GM19035 (cell line): ENCODE measurements at regions not wholly inside any gene's neighbourhood (a gene's known extent, or its start where the extent isn't known, plus 50 kb on each side); places are given as distances from the start of the nearest gene placed in this dataset.
"Not testable (repeated sequence)": the region's sequence is repeated elsewhere in the genome, so short reads cannot be mapped to it uniquely, and the experiment has no call there.

Experiments
- ATAC-seq: cut with Tn5 transposase; IDR thresholded peaks from one replicate; pipeline ENCODE4 v1.9.1; 2021; ENCODE audit not compliant: unreplicated experiment

- no peak for ATAC-seq
These were observed 201.1 kb downstream of the SMAD2 start for GRCh38 chr18:47729356-47729755.

GRCh38 chr18:47728921-47729320 lies 201.5 kb downstream of the SMAD2 start:
- no peak for ATAC-seq

GRCh38 chr18:47727409-47727808 lies 203.1 kb downstream of the SMAD2 start:
- ATAC-seq = no peak

- no peak for ATAC-seq
These were observed 203.9 kb downstream of the SMAD2 start for GRCh38 chr18:47726550-47726949.

- ATAC-seq = no peak
These were observed 204.8 kb downstream of the SMAD2 start for GRCh38 chr18:47725656-47726055.

GRCh38 chr18:47724186-47724975 lies 206.1 kb downstream of the SMAD2 start:
- ATAC-seq = no peak

GRCh38 chr18:47721876-47722275 lies 208.6 kb downstream of the SMAD2 start:
- no peak for ATAC-seq

- no peak for ATAC-seq
These were observed 209.7 kb downstream of the SMAD2 start for GRCh38 chr18:47720741-47721140.

- ATAC-seq = no peak
These were observed 211.2 kb downstream of the SMAD2 start for GRCh38 chr18:47719096-47719780.

GRCh38 chr18:47718646-47719045 lies 211.8 kb downstream of the SMAD2 start:
- no peak for ATAC-seq

- no peak for ATAC-seq
These were observed 213.2 kb downstream of the SMAD2 start for GRCh38 chr18:47717257-47717656.

- no peak for ATAC-seq
These were observed 213.8 kb downstream of the SMAD2 start for GRCh38 chr18:47716632-47717185.

- ATAC-seq = no peak
These were observed 220.0 kb downstream of the SMAD2 start for GRCh38 chr18:47710451-47710850.

GRCh38 chr18:47709556-47709955 lies 220.9 kb downstream of the SMAD2 start:
- ATAC-seq = no peak

- ATAC-seq = no peak
These were observed 222.3 kb downstream of the SMAD2 start for GRCh38 chr18:47708206-47708605.

- ATAC-seq = no peak
These were observed 229.3 kb downstream of the SMAD2 start for GRCh38 chr18:47701134-47701533.

- ATAC-seq = no peak
These were observed 233.6 kb downstream of the SMAD2 start for GRCh38 chr18:47696870-47697269.

GRCh38 chr18:47691611-47692010 lies 238.8 kb downstream of the SMAD2 start:
- no peak for ATAC-seq

GRCh38 chr18:47690778-47691177 lies 239.7 kb downstream of the SMAD2 start:
- not testable (repeated sequence) for ATAC-seq

- no peak for ATAC-seq
These were observed 241.1 kb downstream of the SMAD2 start for GRCh38 chr18:47689371-47689770.

GRCh38 chr18:47686806-47687205 lies 243.7 kb downstream of the SMAD2 start:
- ATAC-seq = no peak

GRCh38 chr18:47683774-47684173 lies 246.7 kb downstream of the SMAD2 start:
- ATAC-seq = no peak
